Body of pancreas (tissue), 4 donors: ENCODE measurements at regions not wholly inside any gene's neighbourhood (a gene's known extent, or its start where the extent isn't known, plus 50 kb on each side); places are given as distances from the start of the nearest gene placed in this dataset.

Source experiments
- ATAC-seq: fragments of 150-250 bp; one replicate; pipeline ENCODE4 v1.9.1; 2016
- DNase-seq, 4 donors: peaks; one replicate each; pipeline ENCODE4 v3.0.0-alpha.2; 2019
- H3K27ac ChIP-seq, 4 donors: fragments of 200-600 bp; sonication (generic); 1 replicate in 3 of 4; 2 replicates in 1 of 4; pipeline versions ENCODE4 v1.5.1 to v1.6.1; 2016 to 2019; ENCODE audit warnings: mild to moderate bottlenecking in 1 of 4, mixed read lengths in 1 of 4, moderate library complexity in 1 of 4
- H3K27me3 ChIP-seq, 2 donors: fragments of 200-600 bp; sonication (generic); one replicate each; pipeline ENCODE4 v1.6.0; 2016; ENCODE audit warnings: mild to moderate bottlenecking in 1 of 2
- H3K36me3 ChIP-seq, 2 donors: fragments of 200-600 bp; sonication (generic); replicated peaks in 1 of 2; 2 replicates each; pipeline ENCODE4 v1.5.1; 2016; ENCODE audit warnings: low read depth in 2 of 2; ENCODE audit not compliant: insufficient read depth in 1 of 2
- H3K4me1 ChIP-seq: fragments of 200-600 bp; sonication (generic); one replicate; pipeline ENCODE4 v1.6.0; 2016
- H3K4me3 ChIP-seq, 2 donors: fragments of 200-600 bp; sonication (generic); 1 replicate in 1 of 2; 2 replicates in 1 of 2; pipeline ENCODE4 v1.5.1; 2016 to 2019
- H3K9me3 ChIP-seq, 3 donors: fragments of 200-600 bp; sonication (generic); 1 replicate in 2 of 3; 2 replicates in 1 of 3; pipeline ENCODE4 v1.5.1; 2016
- POLR2A ChIP-seq, 3 donors: fragments of 450-650 bp; IDR thresholded peaks; one replicate each; pipeline ENCODE4 v1.6.1; 2016; ENCODE audit warnings: antibody characterized with exemption in 3 of 3, mild to moderate bottlenecking in 2 of 3
- WGBS, 2 donors: methylation state at CpG; one replicate each; pipeline ENCODE4 v1.1.5; 2017; 5-methylcytosine and 5-hydroxymethylcytosine counted together
- intact Hi-C: fragments of 100-400 bp; cut with DNase I; formaldehyde crosslinking; loops from one replicate; pipeline ENCODE4 v1.15.1; 2023
- TF ChIP-seq, protein P1 (sequence below), 7 experiments: fragments of 450-650 bp in 4 of 7; fragments of 200-600 bp in 3 of 7; sonication (generic) in 3 of 7; IDR thresholded peaks; one replicate each; pipeline ENCODE4 v1.5.1; 2016 to 2019; ENCODE audit warnings: antibody characterized with exemption in 7 of 7

- Histone ChIP-seq H3K9me3 (no peaks in the 10 kb centered on the region), H3K4me1 (no peaks in the 10 kb centered on the region), H3K27ac (no peak overlapping the region), H3K27me3 (no peaks in the 10 kb centered on the region), H3K36me3 (no peaks in the 10 kb centered on the region), H3K4me3 (no peak overlapping the region)
- DNase-seq, result no peak
- no peak for ATAC-seq
- intact Hi-C loops, result no loop called here
- TF ChIP-seq, protein P1, sequence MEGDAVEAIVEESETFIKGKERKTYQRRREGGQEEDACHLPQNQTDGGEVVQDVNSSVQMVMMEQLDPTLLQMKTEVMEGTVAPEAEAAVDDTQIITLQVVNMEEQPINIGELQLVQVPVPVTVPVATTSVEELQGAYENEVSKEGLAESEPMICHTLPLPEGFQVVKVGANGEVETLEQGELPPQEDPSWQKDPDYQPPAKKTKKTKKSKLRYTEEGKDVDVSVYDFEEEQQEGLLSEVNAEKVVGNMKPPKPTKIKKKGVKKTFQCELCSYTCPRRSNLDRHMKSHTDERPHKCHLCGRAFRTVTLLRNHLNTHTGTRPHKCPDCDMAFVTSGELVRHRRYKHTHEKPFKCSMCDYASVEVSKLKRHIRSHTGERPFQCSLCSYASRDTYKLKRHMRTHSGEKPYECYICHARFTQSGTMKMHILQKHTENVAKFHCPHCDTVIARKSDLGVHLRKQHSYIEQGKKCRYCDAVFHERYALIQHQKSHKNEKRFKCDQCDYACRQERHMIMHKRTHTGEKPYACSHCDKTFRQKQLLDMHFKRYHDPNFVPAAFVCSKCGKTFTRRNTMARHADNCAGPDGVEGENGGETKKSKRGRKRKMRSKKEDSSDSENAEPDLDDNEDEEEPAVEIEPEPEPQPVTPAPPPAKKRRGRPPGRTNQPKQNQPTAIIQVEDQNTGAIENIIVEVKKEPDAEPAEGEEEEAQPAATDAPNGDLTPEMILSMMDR (IDR thresholded peaks at IDR 0.05), result no peak
- TF ChIP-seq POLR2A (IDR thresholded peaks at IDR 0.05), result no peak
These were observed 632.2 kb downstream of the SATB2 start for GRCh38 chr2:198825534-198825933.

DNA sequence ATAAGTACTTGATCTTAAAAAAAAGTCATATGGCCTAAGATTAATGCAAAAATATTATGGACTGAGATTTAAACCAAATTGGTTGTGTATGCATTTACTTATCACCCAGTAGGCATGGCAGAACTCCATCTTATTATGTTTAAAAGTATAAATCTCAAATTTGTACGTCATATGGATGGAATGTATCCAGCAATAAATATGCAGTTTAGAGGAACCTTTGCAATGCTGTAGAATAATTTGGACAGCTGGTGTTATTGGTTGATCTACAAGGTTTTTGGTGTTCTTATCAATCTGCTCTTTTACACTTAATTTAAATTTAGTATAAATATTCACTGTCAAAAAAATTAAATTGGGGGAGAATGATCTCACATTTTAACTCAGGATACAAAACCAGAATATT, 640.2 kb downstream of the SATB2 start:
- Histone ChIP-seq H3K27me3 (no peaks in the 10 kb centered on the region), H3K4me3 (no peak overlapping the region), H3K9me3 (no peaks in the 10 kb centered on the region), H3K27ac (no peak overlapping the region), H3K4me1 (no peaks in the 10 kb centered on the region), H3K36me3 (no peaks in the 10 kb centered on the region)
- WGBS, 2 donors, result 50 to 51% methylated on average over 1 of the region's 1 CpG
- TF ChIP-seq POLR2A (IDR thresholded peaks at IDR 0.05), result no peak
- TF ChIP-seq, protein P1 (IDR thresholded peaks at IDR 0.05), result no peak
- DNase-seq (no peak), ATAC-seq (no peak)
- intact Hi-C loops, result no loop called here

GRCh38 chr2:198815626-198816025, 642.1 kb downstream of the SATB2 start:
- Histone ChIP-seq H3K9me3 (no peaks in the 10 kb centered on the region), H3K27me3 (no peaks in the 10 kb centered on the region), H3K4me1 (no peaks in the 10 kb centered on the region), H3K27ac (no peak overlapping the region), H3K4me3 (no peak overlapping the region), H3K36me3 (no peaks in the 10 kb centered on the region)
- 66 to 79% methylated on average over 4 of the region's 4 CpGs for WGBS, 2 donors
- TF ChIP-seq, protein P1 (IDR thresholded peaks at IDR 0.05), result no peak
- TF ChIP-seq POLR2A (IDR thresholded peaks at IDR 0.05), result no peak
- intact Hi-C loops, result no loop called here
- DNase-seq (no peak), ATAC-seq (no peak)

GRCh38 chr2:198811198-198811597, 646.5 kb downstream of the SATB2 start:
- Histone ChIP-seq H3K36me3 (no peaks in the 10 kb centered on the region), H3K27ac (no peak overlapping the region), H3K4me1 (no peaks in the 10 kb centered on the region), H3K4me3 (no peak overlapping the region), H3K27me3 (no peaks in the 10 kb centered on the region), H3K9me3 (no peaks in the 10 kb centered on the region)
- DNase-seq, result no peak
- ATAC-seq, result no peak
- intact Hi-C loops, result no loop called here
- WGBS, 2 donors, result 38 to 52% methylated on average over 3 of the region's 3 CpGs
- TF ChIP-seq, protein P1 (IDR thresholded peaks at IDR 0.05), result no peak
- no peak for TF ChIP-seq POLR2A (IDR thresholded peaks at IDR 0.05)

DNA sequence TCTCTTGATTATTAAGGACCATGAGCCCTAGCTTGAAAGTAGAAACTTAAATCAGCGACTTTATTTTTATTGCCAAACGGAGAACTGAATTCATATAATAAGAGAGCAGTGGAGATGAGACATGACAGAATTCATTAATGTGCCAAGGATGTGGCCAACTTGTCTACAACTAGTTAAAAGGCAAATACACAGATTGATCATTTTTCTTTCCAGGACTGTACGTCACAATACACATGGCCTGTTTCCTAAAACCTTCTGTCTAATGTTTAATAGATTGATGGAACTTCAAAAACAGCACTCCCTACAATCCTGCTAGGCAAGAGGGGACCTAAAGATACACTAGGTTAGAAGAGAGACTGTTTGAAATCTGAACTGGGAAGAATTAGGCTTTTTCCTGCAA, 647.8 kb downstream of the SATB2 start:
- DNase-seq, result no peak
- no peak for ATAC-seq
- Histone ChIP-seq H3K4me1 (no peaks in the 10 kb centered on the region), H3K9me3 (no peaks in the 10 kb centered on the region), H3K27me3 (no peaks in the 10 kb centered on the region), H3K36me3 (no peaks in the 10 kb centered on the region), H3K4me3 (no peak overlapping the region), H3K27ac (no peak overlapping the region)
- intact Hi-C loops, result no loop called here
- TF ChIP-seq, protein P1 (IDR thresholded peaks at IDR 0.05), result no peak
- TF ChIP-seq POLR2A (IDR thresholded peaks at IDR 0.05), result no peak
- WGBS, 2 donors, result 52 to 53% methylated on average over 3 of the region's 3 CpGs
